ENCODE measurements at regions not wholly inside any gene's neighbourhood (a gene's known extent, or its start where the extent isn't known, plus 50 kb on each side); places are given as distances from the start of the nearest gene placed in this dataset.

GRCh38 chr10:113326160-113327111 is 226.4 kb upstream of the HABP2 start:
- no peak for DNase-seq (ENCODE audit: low spot score)

- no peak for DNase-seq (ENCODE audit: low spot score)
Observed at GRCh38 chr10:113329121-113329596, 223.7 kb upstream of the HABP2 start.

GRCh38 chr10:113331961-113332360 is 220.9 kb upstream of the HABP2 start:
- DNase-seq (ENCODE audit: low spot score): no peak

GRCh38 chr10:113333313-113333712 is 219.5 kb upstream of the HABP2 start:
- no peak for DNase-seq (ENCODE audit: low spot score)

DNA sequence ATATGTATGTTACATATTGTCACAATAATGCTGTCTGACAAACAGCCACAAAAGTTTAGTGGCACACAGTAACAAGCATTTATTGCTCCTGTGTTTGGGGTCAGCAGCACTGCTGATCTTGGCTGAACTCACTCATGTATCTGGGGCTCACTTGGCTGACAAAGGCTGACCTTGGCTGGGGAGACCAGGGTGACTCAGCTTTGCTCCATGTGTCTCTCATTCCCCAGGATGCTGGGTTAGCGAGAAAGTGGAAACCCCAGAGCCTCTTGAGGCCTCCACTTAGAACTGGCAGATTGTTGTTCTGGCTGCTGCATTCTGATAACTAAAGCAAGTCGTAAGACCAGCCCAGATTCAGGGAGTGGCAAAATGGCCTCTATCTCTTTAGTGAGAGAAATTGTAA is 217.3 kb upstream of the HABP2 start:
- DNase-seq (ENCODE audit: low spot score): no peak

- DNase-seq (ENCODE audit: low spot score): no peak
Observed at GRCh38 chr10:113336549-113337130, 216.2 kb upstream of the HABP2 start.

DNA sequence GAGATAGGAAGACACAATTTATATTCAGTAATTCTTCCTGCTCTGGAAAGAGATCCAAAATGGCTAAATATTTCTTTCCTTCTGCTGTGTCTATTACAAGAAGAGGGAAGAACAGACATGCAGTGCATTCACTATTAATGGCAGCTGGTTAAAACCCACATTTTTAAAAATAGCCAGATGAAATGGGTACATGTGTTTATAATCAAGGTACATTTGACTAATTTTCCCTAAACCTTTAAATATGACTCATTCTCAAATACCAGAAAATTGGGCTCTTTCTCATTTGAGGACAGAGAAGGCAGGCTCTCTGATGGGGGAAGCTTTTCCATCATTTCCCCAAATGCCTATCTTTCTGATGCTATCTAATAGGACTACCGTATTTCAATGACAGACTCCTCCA is 215.7 kb upstream of the HABP2 start:
- no peak for DNase-seq (ENCODE audit: low spot score)

DNA sequence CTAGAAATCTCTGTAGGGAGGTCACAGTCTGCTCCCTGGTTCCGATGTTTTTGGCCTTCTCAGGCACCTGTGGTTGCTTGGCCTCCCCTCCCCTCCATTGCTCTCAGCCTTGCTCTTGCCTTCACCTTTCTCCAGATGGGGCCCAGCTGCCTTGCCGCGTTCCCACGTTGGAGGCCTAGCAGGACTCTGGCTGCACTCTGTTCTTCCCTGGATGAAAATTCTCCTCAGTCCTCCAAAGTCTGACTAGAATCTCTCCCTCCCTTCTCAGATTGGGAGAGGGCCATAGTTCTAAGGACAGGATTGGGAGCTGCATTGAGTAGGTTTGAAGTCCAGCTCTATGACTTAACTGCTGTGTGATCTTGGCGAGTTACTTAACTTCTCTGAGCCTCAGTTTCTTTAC is 213.7 kb upstream of the HABP2 start:
- no peak for DNase-seq (ENCODE audit: low spot score)

- DNase-seq (ENCODE audit: low spot score): no peak
Observed at GRCh38 chr10:113340282-113340681, 212.6 kb upstream of the HABP2 start.

- no peak for DNase-seq (ENCODE audit: low spot score)
Observed at GRCh38 chr10:113341138-113341537, 211.7 kb upstream of the HABP2 start.

DNA sequence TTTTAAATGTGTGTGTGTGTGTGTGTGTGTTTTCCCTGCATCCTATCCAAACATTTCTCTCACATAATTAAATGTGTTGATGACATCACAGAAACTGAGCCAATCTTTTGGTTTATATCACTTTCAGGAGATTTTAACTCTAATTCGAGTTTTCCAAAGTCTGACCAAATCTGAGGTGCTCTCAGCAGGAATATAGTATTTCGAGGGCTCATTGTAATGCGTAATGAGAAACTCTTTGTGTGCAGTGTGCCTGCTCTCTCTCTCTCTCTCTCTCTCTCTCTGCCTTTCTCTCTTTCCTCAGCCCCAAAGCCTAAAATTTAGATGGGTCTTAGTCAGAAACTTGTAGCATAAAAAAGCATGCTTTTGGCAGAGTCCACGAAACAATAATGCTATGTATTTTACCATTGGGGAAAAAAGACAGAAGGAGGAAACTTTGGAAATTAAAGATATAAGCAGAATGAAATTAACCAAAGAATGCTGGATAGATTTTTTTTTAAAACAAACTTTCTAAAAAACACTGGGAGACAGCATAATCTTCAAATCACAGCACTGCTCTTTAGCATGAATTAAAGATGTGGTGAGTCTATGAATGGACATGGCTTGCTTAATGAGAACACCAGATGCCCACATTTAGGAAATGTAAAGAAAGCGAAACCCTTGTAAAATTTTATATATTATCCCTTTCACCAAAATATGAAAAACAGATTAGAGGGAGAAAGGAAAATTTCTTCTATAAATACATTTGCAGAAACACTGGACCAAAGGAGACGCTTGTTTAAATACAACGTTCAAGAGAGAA is 206.8 kb upstream of the HABP2 start:
- DNase-seq (ENCODE audit: low spot score): no peak

DNA sequence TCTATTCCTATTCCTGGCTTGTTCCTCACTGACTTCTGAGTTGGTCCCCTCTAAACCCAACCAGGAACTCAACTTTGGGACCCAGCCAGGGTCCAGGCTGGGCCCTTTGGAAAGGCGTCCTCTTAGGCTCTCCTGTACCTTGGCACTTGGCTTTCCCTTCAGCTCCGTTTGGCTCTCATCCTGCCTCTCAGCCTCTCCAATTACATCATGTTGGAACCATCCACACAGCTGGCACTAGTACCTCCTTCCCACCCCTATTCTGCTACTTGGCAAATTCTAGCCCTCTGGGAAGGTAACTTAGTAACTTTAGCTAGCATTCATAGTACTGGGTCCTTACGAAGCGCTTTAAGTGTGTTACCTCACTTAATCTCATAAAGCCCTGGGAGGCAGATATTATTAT is 205.3 kb upstream of the HABP2 start:
- no peak for DNase-seq (ENCODE audit: low spot score)

- no peak for DNase-seq (ENCODE audit: low spot score)
Observed at GRCh38 chr10:113348694-113349093, 204.2 kb upstream of the HABP2 start.

- DNase-seq (ENCODE audit: low spot score): no peak
Observed at GRCh38 chr10:113350311-113351040, 202.4 kb upstream of the HABP2 start.

- DNase-seq (ENCODE audit: low spot score): no peak
Observed at GRCh38 chr10:113354711-113355110, 198.1 kb upstream of the HABP2 start.

DNA sequence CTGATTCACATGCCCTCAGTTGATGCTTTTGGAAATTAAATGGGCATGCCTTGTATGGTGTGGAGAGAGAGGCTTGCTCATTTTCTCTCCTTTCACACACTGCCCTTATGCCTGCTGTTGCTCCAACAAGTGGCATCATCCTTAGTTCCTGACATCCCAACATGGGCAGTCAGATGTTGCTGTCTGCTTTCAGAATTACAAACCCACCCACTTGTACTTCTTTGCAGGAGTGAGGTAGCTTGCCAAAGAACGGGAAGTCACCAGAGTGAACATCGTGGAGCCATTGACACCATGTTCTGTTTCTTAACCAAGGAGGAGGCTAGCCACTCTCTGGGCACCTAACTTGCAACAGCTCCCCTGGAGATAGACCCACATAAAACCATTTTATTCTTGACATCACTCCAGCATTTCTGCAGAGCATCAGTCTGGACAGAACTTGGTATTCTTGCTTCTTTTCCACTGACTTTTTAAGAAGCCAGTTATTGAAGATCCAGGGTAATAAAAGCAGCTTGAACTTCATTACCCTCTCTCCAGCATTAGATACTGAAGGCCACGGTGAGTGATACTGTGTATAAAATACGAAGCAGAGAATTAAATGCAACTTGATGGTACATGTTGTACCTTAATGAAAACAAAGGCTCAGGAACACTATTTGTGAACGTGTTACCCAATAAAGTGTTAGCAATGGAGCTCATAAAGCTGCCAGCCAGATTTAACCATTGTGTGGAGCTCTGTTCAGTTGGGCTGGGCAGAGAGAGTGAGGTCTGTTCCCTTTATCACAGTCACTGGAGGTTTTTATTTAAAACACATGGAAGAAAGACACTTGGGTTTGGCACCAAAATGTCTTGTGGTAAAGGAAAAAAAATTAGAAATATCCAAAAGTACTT is 195.8 kb upstream of the HABP2 start:
- no peak for DNase-seq (ENCODE audit: low spot score)

DNA sequence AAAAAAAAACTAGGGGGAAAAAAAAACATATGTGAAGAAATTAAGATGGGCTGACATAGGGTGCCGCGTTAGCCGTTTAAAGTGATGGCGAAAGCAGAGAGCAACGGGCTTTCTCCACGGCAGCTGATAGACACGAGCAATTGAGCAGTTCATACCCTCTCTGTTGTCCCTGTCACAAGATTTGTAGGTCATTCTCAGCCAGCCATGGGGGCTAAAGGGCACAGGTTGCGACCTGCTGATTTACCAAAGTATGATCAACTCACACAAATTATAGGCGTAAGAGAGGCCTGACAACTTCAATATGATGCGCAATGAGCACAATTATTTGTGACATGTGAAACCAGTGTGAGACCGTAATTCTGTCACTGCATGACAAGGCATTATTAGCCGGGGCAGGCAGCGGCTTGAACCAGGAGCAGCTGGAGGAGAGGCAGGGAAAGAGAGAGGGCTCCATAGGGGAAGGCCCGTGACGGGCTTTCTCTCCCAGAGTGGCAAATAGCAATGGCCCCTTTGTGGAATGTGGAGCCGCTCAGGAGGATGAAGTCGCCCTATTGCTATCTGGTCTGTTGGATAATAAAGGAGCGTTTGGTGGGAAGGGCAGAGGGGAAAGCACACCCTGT is 195.1 kb upstream of the HABP2 start:
- DNase-seq (ENCODE audit: low spot score): no peak

DNA sequence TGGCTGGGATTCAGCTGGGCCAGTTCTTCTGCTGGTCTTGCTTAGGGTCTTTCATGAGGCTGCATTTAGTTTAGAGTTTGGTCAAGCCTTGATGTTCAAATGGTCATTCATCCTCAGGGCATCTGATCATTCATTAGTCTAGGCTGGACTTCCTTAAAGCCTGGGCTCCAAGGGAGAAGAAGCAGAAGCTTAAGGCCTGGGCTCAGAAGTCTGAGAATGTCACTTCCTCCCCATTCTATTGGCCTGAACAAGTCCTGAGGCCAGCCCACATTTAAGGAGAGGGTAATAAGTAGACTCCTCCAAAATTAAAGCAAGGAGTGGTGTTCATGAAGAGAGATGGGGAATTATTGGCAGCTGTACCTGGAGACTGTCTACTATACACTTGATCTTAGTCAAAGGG is 193.2 kb upstream of the HABP2 start:
- no peak for DNase-seq (ENCODE audit: low spot score)

DNA sequence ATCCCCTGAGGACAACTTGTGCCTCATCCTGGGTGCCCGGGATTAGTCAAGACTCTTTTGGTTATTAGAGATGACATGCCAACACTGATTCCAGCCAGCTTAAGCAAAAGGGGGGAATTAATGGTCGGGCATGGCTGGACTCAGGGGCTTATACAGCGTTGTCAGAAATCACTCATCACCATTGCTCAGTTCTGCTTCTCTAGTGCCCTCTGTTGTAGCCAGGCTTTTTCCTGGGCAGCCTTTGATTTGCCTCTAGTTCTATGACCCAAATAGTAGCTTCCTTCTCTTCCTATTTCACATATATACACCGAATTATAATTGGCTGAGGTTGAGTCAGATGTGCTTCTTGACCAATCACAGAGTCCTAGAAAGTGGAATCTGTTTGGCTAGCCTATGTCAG is 192.0 kb upstream of the HABP2 start:
- no peak for DNase-seq (ENCODE audit: low spot score)

GRCh38 chr10:113362645-113363091 is 190.2 kb upstream of the HABP2 start:
- DNase-seq (ENCODE audit: low spot score): no peak
